Fibroblast of lung (primary cell): ENCODE measurements at regions not wholly inside any gene's neighbourhood (a gene's known extent, or its start where the extent isn't known, plus 50 kb on each side); places are given as distances from the start of the nearest gene placed in this dataset.

Source experiments
- DNase-seq, 2 donors: peaks; one replicate each; pipeline versions ENCODE4 v3.0.0 to v3.0.0-alpha.2; 2010; ENCODE audit warnings: low read depth in 2 of 2
- H2AFZ ChIP-seq: 2 replicates; pipeline ENCODE4 v1.5.1; 2012; ENCODE audit warnings: low read length, control low read depth, inconsistent platforms
- H3K27ac ChIP-seq: 2 replicates; pipeline ENCODE4 v1.5.1; 2011; ENCODE audit warnings: low read length, control low read depth; ENCODE audit not compliant: insufficient read depth
- H3K27me3 ChIP-seq: 2 replicates; pipeline ENCODE4 v1.5.1; 2011; ENCODE audit warnings: mild to moderate bottlenecking, low read length; ENCODE audit not compliant: control insufficient read depth, insufficient read depth
- H3K36me3 ChIP-seq: 2 replicates; pipeline ENCODE4 v1.5.1; 2011; ENCODE audit warnings: low read length; ENCODE audit not compliant: control insufficient read depth, insufficient read depth
- H3K4me1 ChIP-seq: 2 replicates; pipeline ENCODE4 v1.5.1; 2011; ENCODE audit warnings: low read length; ENCODE audit not compliant: control insufficient read depth, insufficient read depth; ENCODE audit errors: extremely low read depth
- H3K4me2 ChIP-seq: 2 replicates; pipeline ENCODE4 v1.5.1; 2011; ENCODE audit warnings: low read length, control low read depth; ENCODE audit not compliant: insufficient read depth; ENCODE audit errors: extremely low read depth
- H3K4me3 ChIP-seq, 4 experiments: fragments of 200-600 bp in 1 of 4; sonication (generic) in 1 of 4; replicated peaks in 1 of 4; 2 replicates each; pipeline ENCODE4 v1.5.1; 2011 to 2016; ENCODE audit warnings: low read length in 4 of 4, low read depth in 3 of 4, mild to moderate bottlenecking in 3 of 4, control low read depth in 2 of 4, inconsistent platforms in 1 of 4, mixed read lengths in 1 of 4; ENCODE audit not compliant: insufficient read depth in 1 of 4; ENCODE audit errors: control extremely low read depth in 1 of 4
- H3K79me2 ChIP-seq: 2 replicates; pipeline ENCODE4 v1.5.1; 2012; ENCODE audit warnings: mild to moderate bottlenecking, low read length, inconsistent platforms; ENCODE audit not compliant: control insufficient read depth, insufficient read depth
- H3K9ac ChIP-seq: 2 replicates; pipeline ENCODE4 v1.5.1; 2011; ENCODE audit warnings: mild to moderate bottlenecking, low read length, control low read depth; ENCODE audit not compliant: insufficient read depth
- H3K9me3 ChIP-seq: 2 replicates; pipeline ENCODE4 v1.5.1; 2012; ENCODE audit warnings: low read depth, low read length; ENCODE audit not compliant: control insufficient read depth, insufficient read depth
- H4K20me1 ChIP-seq: 2 replicates; pipeline ENCODE4 v1.5.1; 2011; ENCODE audit warnings: low read length; ENCODE audit not compliant: control insufficient read depth, insufficient read depth; ENCODE audit errors: extremely low read depth
- CTCF ChIP-seq, 2 donors: IDR thresholded peaks in 1 of 2; conservative IDR thresholded peaks in 1 of 2; 1 replicate in 1 of 2; 2 replicates in 1 of 2; pipeline ENCODE4 v1.5.1; 2011 to 2012; ENCODE audit warnings: low read length in 2 of 2, control low read depth in 1 of 2, inconsistent platforms in 1 of 2, low read depth in 1 of 2, mild to moderate bottlenecking in 1 of 2
- EZH2 ChIP-seq: IDR thresholded peaks from 2 replicates; pipeline ENCODE4 v1.5.1; 2012; ENCODE audit warnings: low read length, control low read depth, mild to moderate bottlenecking; ENCODE audit errors: missing control alignments

GRCh38 chr13:34243403-34243802 lies 425.5 kb downstream of the RFC3 start:
- no peak overlapping the region for H2AFZ ChIP-seq
- H3K27ac ChIP-seq = no peak overlapping the region
- no peak overlapping the region for H3K4me2 ChIP-seq
- H3K27me3 ChIP-seq = no peaks in the 10 kb centered on the region
- H3K79me2 ChIP-seq = no peaks in the 10 kb centered on the region
- no peaks in the 10 kb centered on the region for H3K36me3 ChIP-seq
- H4K20me1 ChIP-seq = no peaks in the 10 kb centered on the region
- H3K9ac ChIP-seq = no peak overlapping the region
- DNase-seq = no peak
- H3K4me3 ChIP-seq = no peak overlapping the region
- no peaks in the 10 kb centered on the region for H3K4me1 ChIP-seq
- no peaks in the 10 kb centered on the region for H3K9me3 ChIP-seq
- TF ChIP-seq EZH2 (no peak), CTCF (conservative IDR thresholded peaks at IDR 0.05 in 1 of 2, IDR thresholded peaks at IDR 0.05 in 1 of 2; ENCODE audit: low read depth in 1 of 2, low read length in 2 of 2) (no peak)

- Histone ChIP-seq H3K27ac (no peak overlapping the region), H3K4me3 (no peak overlapping the region), H4K20me1 (no peaks in the 10 kb centered on the region), H3K27me3 (no peaks in the 10 kb centered on the region), H3K36me3 (no peaks in the 10 kb centered on the region), H3K9me3 (no peaks in the 10 kb centered on the region), H3K79me2 (no peaks in the 10 kb centered on the region), H3K9ac (no peak overlapping the region), H3K4me2 (no peak overlapping the region), H2AFZ (no peak overlapping the region), H3K4me1 (no peaks in the 10 kb centered on the region)
- TF ChIP-seq CTCF (conservative IDR thresholded peaks at IDR 0.05 in 1 of 2, IDR thresholded peaks at IDR 0.05 in 1 of 2; ENCODE audit: low read depth in 1 of 2, low read length in 2 of 2) = no peak
- TF ChIP-seq EZH2 = no peak
- DNase-seq = peak; percentile 15 to 18
These were observed 428.6 kb downstream of the RFC3 start for GRCh38 chr13:34246511-34246910.

GRCh38 chr13:34247596-34247995 lies 429.6 kb downstream of the RFC3 start:
- no peaks in the 10 kb centered on the region for H4K20me1 ChIP-seq
- H3K4me3 ChIP-seq = no peak overlapping the region
- no peaks in the 10 kb centered on the region for H3K4me1 ChIP-seq
- H2AFZ ChIP-seq = no peak overlapping the region
- TF ChIP-seq CTCF (conservative IDR thresholded peaks at IDR 0.05 in 1 of 2, IDR thresholded peaks at IDR 0.05 in 1 of 2; ENCODE audit: low read depth in 1 of 2, low read length in 2 of 2) (no peak), EZH2 (no peak)
- H3K36me3 ChIP-seq = no peaks in the 10 kb centered on the region
- H3K27ac ChIP-seq = no peak overlapping the region
- no peak overlapping the region for H3K9ac ChIP-seq
- H3K79me2 ChIP-seq = no peaks in the 10 kb centered on the region
- no peak overlapping the region for H3K4me2 ChIP-seq
- H3K9me3 ChIP-seq = no peaks in the 10 kb centered on the region
- no peaks in the 10 kb centered on the region for H3K27me3 ChIP-seq
- no peak for DNase-seq
